HG03378 (cell line): ENCODE measurements at regions not wholly inside any gene's neighbourhood (a gene's known extent, or its start where the extent isn't known, plus 50 kb on each side); places are given as distances from the start of the nearest gene placed in this dataset.
"Not testable (repeated sequence)": the region's sequence is repeated elsewhere in the genome, so short reads cannot be mapped to it uniquely, and the experiment has no call there.

Experiments
- ATAC-seq: cut with Tn5 transposase; IDR thresholded peaks from one replicate; pipeline ENCODE4 v1.9.1; 2021; ENCODE audit warnings: mild to moderate bottlenecking, moderate library complexity; ENCODE audit not compliant: unreplicated experiment

DNA sequence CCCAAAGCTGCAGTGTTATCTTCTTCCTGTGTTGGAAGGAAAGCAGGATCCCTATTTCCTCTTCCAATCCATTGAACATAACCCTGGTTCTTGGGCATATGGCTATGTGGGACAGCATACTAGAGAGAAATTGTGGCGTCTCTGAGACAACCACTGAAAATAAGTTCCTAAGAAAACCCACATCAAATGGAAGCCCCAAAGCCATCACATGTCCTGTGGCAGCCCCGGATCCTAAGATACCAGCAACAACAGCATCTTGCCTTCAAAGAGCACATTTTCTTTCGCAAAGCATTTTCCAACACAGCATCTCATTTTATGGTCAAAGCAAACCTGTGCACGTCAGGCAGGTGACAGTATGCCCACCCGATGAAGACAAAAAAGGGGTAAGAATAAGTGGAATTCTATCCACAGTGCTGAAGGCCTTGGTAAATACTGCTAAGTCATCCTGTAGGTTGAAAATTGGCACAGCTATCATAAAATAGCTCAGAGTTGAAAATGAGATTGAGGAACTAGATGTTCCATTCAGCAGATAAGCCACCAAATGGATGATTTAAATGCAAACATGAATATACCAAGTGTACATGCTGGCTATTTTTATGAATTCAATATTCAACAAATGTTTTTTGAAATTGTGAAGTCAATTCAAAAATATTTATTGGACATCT lies 232.2 kb downstream of the DLEU7 start:
- no peak for ATAC-seq

DNA sequence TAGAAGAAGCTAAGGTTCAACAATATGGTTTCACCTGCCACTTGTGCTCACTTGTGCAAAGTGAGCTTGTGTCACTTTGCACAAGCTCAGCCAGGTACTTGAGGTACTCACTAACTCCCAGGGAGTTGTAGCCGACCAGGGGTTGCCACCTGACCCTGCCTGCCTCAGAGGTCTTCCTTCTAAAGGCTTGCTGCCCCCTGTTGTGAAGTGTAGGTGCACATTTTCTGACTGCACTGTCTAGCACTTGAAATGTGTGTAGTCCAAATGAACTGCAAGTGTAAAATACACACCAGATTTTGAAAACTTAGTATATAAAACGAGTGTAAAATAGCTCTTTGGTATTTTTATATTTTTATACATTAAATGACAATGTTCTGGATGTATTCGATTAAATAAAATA lies 230.8 kb downstream of the DLEU7 start:
- ATAC-seq = no peak

DNA sequence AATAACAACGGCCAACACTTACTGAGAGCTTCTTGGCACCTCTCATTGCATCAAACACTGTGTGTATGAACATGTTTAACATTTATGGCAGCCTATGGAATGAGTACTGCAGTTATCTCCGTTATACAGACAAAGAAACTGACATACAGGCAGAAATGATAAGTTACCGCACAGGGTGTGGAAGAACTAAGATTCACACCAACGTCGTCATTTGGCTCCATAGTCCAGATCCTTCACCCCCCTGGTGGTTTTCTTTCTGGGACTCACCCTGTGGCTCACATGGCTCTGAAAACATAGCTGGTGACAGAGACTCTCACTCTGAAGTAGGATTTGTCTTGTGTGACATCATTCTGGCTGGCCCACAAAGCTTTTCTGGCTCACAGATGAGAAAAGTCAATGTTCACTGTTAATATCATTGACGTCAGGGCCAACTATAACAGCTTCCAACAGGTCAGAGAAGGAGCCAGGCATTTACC lies 230.1 kb downstream of the DLEU7 start:
- no peak for ATAC-seq

DNA sequence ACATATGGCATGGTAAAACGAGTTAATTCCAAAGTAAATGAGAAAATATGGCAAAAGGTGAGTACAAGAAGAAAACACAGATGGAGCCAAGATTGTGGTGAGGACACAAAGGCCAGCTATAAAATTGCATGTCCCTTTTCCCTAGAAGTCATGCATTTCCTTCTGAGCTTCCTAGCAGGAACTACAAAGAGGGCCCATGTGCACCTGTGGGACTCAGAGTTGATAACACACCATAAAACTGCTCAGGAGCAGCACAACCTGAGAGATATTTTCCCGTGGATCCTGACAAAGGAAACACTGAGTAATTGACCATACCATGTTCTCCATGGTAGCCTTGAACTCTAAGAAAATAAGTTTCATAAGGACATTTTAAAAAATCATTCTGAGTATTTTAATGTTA lies 228.3 kb downstream of the DLEU7 start:
- ATAC-seq = no peak

DNA sequence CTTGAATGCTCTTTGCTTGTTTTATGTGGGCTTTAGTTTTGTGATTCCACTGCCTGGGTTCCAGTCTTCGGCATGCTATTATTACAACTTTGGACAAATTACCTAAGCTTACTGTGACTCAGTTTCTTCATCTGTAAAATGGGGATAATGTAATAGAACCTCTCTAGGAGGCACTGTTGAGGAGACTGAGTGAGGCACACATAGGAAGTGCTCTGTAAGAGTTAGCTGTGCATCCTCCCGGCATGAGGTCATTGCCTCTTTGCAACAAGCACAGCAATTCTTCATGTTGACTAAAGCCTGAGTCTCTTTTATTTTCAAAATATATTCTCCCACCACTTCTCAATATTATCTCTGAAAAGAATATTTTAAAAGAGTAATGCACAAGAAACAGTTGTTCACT lies 227.4 kb downstream of the DLEU7 start:
- ATAC-seq = no peak

DNA sequence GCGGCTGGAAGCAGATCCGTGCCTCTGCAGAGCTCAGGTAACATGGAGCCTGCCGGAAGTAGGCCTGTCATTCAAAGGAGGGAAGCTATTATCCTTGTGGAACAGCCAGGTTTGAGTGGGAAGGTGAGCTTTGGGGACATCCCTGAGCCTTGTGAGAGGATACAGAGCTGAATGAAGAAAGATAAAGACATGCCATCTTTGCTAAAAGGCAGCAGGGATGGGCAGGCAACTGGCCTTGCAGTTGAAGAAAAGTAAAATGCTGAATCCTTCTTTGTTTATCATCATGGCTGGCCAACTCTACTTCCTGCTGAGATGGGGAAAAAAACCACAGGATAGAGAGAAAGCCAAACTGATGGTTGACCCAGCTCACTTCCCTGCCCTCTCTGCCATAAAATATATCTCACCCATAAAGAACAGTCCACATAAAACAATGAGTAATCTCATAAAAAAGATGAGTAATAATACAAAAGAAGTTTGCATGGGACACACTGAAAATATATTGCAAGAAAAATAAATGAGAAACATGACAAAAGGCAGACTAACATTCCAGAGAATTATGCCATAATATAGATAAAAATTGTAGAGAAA lies 226.3 kb downstream of the DLEU7 start:
- ATAC-seq = no peak

DNA sequence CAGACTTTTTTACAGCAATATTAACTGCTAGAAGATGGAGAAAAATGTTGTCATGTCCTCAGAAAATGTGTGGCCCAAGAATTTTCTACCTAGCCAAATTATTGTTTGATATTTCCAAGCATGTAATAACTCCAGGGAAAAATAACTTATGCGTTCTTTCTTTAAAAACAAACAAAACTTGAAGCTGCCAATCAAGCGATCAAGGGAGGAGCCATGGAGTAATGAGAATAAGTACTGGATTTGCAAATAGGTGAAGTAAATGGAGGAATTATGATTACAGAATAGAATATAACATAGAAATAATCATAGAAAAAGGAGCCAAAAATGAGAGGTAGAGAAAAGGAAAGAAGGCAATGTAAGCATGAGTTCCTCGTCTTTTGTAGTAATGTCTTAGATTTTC lies 225.3 kb downstream of the DLEU7 start:
- ATAC-seq = no peak

DNA sequence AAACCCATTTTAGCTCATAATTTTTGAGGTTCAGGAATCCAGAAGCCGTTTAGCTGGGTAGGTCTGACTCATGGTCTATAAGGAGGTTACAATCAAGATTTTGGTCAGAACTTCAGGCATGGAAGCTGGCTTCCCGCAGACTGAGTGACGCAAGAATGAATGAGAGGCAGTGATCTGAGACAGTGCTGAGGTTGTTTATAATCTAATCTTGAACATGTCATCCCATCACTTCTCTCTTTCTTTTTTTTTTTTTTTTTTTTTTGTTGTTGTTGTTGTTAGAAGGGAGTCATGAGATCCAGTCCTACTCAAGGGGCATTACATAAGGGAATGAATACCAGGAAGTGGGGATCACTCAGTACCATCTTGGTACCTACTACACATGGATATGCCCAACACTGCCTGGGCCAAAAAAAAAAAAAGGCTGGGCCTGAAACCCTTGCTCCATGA lies 217.4 kb downstream of the DLEU7 start:
- no peak for ATAC-seq

DNA sequence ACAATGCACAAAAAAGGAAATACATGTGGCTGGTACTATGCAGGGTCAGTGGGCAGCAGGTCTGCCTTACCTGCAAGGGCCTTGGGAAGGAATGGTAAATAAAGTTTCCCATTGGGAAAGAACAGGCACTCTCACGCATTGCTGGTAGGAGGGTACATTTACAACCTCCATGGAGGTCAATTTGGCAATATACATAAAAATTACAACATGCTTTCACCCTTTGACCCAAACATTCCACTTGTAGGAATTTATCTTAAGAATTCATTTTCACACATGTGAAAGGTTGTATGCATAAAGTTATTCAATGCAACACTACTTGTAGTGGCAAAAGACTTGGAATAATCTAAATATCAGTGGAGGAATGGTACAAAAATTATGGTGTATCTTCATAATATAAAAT lies 216.4 kb downstream of the DLEU7 start:
- no peak for ATAC-seq

DNA sequence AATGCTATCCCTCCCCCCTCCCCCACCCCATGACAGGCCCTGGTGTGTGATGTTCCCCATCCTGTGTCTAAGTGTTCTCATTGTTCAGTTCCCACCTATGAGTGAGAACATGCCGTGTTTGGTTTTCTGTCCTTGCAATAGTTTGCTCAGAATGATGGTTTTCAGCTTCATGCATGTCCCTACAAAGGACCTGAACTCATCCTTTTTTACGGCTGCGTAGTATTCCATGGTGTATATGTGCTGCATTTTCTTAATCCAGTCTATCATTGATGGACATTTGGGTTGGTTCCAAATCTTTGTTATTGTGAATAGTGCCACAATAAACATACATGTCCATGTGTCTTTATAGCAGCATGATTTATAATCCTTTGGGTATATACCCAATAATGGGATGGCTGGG lies 215.0 kb downstream of the DLEU7 start:
- not testable (repeated sequence) for ATAC-seq

DNA sequence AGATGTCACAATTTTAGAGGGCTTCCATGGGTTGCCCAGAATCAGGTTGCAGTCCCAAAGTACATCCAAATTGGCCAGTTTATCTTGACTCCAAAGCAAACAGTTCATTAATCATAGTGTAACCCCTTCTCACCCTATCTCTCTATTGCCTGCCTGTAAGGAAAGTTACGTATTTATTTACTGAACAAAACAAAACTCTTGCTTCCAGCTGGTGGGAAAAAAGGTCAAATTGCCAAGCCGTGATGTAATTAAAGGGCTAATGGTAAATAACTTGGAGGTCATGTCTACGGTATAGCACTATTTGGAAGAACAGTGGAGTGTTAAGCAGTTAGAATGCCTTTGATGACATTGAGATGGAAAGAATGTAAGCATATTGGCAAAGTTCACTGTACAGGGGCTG lies 214.0 kb downstream of the DLEU7 start:
- no peak for ATAC-seq

DNA sequence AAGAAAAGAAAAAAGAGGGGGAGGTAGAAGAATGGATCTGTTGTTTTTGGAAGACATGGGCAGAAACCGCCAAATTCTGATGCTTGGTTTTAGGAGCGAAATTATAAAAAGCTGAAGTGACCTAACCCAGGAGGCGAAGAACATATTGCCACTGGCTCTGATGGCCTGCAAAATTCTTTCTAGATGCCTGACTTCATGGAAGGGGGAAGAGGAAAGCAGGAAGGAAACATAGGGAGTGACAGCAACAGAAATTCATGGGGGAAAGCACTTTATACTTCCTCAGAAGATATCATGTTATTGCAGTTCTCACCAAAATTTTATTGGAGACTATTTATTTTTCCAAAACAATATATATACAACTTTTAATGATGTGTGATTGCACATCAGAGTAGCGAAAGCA lies 213.5 kb downstream of the DLEU7 start:
- ATAC-seq = no peak

DNA sequence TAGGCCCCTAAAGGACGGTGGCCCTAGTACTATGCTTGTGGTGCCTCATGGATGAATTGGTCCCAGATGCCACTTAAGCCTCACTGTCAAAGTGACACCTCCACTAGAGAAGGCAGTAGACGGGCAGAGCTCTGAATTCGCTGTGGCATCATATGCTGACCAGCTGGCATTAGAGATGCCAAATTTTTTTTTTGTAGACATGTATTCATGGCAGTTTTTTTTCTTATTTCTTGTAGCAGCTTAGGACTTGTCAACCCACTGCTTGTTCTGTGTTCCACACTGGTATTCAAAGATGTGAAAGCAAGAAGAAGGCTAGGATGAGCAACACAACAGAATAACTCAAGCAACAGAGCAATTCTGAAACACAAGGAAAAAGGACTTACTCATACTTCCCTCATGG lies 212.5 kb downstream of the DLEU7 start:
- ATAC-seq = no peak

DNA sequence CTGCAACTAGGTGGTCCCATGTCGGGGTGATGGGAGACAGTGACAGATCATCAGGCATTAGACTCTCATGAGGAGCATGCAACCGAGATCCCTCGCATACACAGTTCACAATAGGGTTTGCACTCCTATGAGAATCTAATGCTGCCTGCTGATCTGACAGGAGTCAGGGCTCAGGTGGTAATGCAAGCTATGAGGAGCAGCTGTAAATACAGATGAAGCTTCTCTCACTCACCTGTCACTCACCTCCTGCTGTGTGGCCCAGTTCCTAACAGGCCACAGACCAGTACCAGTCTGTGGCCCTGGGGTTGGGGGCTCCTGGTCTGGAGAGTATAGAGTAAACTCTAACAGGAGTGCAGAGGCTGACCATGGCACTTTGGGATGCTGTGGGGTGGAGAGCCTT lies 209.2 kb downstream of the DLEU7 start:
- ATAC-seq = no peak

DNA sequence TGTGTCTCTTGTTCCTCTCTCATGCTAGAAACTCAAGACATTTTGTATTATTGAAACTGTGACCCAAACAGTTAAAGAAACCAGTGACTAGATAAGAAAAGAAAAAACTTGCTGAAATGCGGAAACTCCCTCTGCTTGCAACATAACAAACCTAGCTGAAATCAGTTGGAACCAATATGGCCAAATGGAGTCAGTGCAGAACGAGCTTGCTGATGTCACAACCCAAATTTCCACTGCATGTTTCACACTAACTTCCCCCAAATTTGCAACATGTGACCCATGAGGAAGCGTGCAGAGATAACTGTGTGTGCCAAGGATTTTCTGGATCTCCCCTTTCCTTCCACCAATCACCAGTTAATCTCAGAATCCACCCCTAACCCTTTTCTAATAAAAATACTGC lies 208.0 kb downstream of the DLEU7 start:
- peak; percentile 59 for ATAC-seq

DNA sequence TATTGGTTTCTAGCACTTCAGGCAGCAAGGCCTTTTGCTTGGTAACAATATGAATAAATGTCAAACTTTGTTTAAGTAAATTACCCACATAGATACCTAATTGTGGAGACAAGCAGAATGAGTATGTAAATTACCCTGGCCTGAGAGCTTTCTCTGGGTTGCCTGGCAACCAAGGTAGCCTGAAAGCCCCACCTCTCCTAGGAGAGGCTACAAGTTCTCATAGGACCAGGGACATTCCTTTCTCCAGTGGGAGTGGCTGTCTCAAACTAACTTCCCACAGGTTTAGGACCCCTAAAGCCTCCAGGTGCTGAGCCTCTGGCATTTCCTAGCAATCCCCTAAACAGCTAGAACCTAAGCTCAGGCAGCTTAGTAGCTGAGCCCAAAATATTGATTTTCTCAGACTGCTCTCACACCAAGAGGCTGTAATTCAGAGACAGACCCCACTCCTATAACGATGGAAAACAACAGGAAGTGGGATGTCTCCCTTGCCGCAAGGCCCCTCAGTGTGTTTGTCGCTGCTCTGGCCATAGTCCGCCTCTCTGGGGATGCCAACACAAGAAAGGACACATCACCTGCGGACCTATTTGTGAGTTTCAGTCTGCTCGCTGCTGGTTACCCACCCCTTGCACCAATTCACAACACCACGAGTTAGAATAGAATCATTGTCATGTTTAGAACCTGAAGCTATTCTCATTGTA lies 207.3 kb downstream of the DLEU7 start:
- peak; percentile 62 for ATAC-seq

DNA sequence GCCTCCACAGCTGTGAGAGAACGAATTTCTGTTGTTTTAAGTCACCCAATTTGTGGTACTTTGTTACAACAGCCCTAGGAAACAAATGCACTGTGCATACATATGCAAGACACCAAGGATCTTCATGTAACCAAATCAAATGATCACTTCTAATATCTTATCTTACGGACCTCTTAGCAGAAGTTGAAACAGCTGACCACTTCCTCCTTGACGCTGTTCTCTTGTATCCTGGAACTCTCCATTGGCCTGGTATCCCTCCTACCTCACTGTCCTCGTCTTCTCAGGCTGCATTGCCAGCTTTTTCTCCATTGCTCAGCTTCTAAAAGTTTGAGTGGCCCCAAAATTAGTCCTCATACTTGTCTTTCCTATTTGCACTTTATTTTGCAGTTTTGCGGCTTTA lies 200.4 kb downstream of the DLEU7 start:
- ATAC-seq = no peak

DNA sequence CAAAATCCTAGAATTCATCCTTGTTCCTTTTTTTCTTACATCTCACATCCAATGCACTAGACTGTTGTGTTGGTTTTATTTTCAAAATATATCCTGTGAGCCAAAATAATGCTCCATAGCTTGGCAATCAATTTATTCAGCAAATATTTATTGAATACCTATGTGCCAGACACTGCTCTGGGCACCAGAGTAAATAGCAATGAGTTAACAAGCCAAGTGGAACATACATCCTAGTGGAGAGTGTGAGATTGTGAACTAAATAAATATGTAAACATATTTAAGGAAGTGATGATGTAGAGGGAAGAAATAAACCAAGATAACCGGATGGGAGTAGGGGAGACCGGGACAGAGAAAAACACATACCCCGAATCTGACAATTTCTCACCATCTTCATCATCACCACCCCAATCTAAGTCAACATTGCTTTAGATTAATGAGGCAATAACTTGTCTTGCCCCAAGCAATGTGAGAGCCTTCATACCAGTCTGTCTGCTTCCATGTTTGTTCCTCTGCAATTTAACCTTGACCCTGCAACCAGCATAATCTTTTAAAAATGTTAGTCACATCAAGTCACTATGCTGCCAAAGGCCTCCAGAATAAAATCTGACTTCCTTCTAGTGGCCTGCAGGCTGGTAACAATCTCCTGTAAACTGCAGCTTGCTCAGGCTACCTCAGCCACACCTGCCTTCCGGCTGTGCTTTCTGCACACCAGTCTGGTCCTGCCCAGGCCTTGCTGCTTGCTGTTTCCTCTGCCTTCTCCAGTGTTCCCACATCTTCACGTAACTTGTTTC lies 199.2 kb downstream of the DLEU7 start:
- no peak for ATAC-seq

DNA sequence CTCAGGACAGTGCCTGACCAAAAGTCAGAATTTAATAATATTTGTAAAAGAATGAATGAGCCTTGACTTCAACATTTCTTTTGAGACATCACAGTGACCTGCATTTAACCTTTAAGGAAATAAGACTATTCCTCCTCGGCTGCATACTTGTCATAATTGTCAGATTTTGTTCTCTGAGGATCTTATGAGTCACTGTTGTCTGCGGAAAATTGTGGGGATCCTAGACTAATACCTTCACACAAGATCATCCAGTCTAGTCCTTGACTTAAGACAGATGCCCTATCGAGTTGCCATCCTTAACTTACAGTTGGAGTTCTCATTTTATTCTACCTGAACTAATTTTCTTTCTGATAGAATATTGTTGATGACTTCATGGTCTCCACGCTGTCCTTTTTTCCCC lies 198.4 kb downstream of the DLEU7 start:
- no peak for ATAC-seq

DNA sequence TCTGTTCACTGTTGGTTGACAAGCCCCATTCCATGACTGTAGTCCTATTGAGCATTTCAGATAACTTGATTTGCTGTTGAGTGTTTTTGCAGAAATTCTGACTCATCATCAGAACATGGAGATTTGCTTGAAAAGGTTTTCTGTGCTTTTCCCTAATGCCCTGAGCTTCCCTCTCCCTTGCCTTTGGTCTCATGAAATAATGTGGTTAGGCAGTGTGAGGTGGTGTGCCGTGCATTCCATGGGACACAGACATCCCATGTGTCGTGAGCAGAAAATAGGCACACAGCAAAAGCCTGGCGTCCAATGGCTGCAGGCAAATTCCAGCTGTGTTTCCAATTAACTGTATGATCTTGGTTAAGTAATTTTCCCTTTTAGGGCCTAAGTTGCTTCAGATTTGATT lies 197.4 kb downstream of the DLEU7 start:
- ATAC-seq = no peak

DNA sequence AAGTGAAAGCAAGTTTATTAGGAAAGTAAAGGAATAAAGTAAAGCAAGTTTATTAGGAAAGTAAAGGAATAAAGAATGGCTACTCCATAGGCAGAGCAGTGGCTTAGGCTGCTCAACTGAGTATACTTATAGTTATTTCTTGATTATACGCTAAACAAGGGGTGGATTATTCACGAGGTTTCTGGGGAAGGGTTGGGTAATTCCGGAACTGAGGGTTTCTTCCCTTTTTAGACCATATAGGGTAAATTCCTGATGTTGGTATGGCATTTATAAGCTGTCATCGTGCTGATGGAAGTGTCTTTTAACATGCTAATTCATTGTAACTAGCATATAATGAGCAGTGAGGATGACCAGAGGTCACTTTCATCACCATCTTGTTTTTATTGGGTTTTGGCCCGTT lies 194.3 kb downstream of the DLEU7 start:
- ATAC-seq = no peak
